HUES64 (cell line): ENCODE measurements at regions not wholly inside any gene's neighbourhood (a gene's known extent, or its start where the extent isn't known, plus 50 kb on each side); places are given as distances from the start of the nearest gene placed in this dataset.

Experiments used
- H3K27ac ChIP-seq: 2 replicates; pipeline ENCODE4 v1.7.0; 2013; ENCODE audit warnings: low read depth, low read length, inconsistent platforms
- H3K27me3 ChIP-seq: 2 replicates; pipeline ENCODE4 v1.6.1; 2013; ENCODE audit warnings: mild to moderate bottlenecking, low read length; ENCODE audit not compliant: insufficient read depth
- H3K36me3 ChIP-seq: 2 replicates; pipeline ENCODE4 v1.6.1; 2013; ENCODE audit warnings: mild to moderate bottlenecking, low read length; ENCODE audit not compliant: insufficient read depth
- H3K4me1 ChIP-seq: 2 replicates; pipeline ENCODE4 v1.6.1; 2013; ENCODE audit warnings: mild to moderate bottlenecking, low read length, moderate library complexity; ENCODE audit not compliant: insufficient read depth
- H3K4me3 ChIP-seq: 2 replicates; pipeline ENCODE4 v1.5.1; 2013; ENCODE audit warnings: mild to moderate bottlenecking, low read length, moderate library complexity
- H3K9ac ChIP-seq: 2 replicates; pipeline ENCODE4 v1.6.1; 2013; ENCODE audit warnings: mild to moderate bottlenecking, low read depth, low read length
- H3K9me3 ChIP-seq: 2 replicates; pipeline ENCODE4 v1.6.1; 2013; ENCODE audit warnings: low read depth, low read length; ENCODE audit not compliant: insufficient read depth
- WGBS: fragments of 150-250, 120-280 bp; methylation state at CpG from one replicate; pipeline ENCODE4 v1.1.7; 2013; ENCODE audit warnings: missing lambda C conversion rate; 5-methylcytosine and 5-hydroxymethylcytosine counted together

GRCh38 chr2:215767625-215768024, 245.7 kb downstream of the MREG start:
- Histone ChIP-seq H3K27ac (no peak overlapping the region), H3K36me3 (no peaks in the 10 kb centered on the region), H3K4me3 (no peak overlapping the region), H3K4me1 (peaks cover 19% of the 10 kb centered on the region), H3K9ac (no peak overlapping the region), H3K9me3 (no peaks in the 10 kb centered on the region), H3K27me3 (no peaks in the 10 kb centered on the region)
- WGBS: 85% methylated on average over 1 of the region's 1 CpG

DNA sequence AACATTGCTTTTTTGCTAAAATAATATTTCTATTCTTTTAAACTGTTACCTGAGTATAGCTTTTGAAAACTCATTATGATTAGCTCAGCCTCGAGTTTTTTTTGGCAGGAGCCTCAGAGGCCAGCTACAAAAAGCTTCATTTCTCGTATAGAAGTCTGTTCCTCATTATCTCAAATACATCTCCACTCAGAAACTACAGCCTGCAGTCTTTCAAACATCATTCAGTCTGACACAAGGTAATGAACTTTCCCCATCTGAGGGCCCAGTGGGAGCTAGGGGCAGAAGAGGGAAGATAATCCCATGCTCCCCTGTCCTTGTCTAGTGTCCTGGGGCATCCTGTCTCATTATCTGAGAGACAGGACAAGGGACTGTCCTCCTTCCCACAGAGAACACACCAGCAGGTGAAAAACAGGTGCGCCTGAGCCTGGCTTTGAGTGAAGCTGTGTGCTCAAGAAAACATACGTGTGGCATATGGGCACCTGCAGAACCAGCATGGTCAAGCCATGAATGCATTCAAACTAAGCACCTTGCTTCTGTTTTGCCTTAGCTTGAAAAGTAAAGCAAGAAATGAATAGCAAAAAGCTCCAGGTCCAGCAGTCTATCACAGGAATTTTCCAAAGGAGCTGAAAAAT, 247.5 kb downstream of the MREG start:
- Histone ChIP-seq H3K4me3 (no peak overlapping the region), H3K27me3 (no peaks in the 10 kb centered on the region), H3K9me3 (no peaks in the 10 kb centered on the region), H3K27ac (no peak overlapping the region), H3K4me1 (peaks cover 1% of the 10 kb centered on the region; the same call in 1 of the 2 replicates), H3K36me3 (no peaks in the 10 kb centered on the region), H3K9ac (no peak overlapping the region)
- 91% methylated on average over 4 of the region's 4 CpGs for WGBS

DNA sequence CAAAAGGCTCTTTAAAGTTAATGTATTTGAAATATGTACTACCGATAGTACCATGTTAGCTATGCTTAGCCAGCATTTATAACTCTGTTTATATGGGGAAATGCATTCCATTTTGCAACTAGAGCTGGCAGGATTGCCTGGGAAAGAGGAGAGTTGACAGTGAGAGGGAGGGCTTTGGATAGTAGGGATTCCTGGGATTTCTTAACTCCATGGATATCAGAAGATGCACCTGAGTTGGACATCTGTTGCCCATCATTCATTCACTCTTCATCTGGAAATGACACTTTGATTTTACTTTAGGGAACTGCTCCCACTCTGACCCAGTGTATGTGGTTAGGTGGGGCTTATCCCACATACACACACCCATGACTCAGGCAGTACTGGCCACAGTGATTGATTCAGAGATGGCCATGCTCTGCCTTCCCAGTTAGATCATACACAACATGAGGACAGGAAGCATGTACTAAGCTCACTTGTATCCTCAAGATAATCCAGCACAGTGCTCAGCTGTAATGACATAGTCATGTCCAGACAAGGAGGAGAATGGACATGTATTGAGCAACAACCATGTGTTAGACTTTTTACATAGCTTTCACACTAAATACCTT, 248.8 kb downstream of the MREG start:
- 100% methylated on average over 1 of the region's 1 CpG for WGBS
- H3K27me3 ChIP-seq: no peaks in the 10 kb centered on the region
- H3K27ac ChIP-seq: no peak overlapping the region
- no peak overlapping the region for H3K9ac ChIP-seq
- no peaks in the 10 kb centered on the region for H3K4me1 ChIP-seq
- no peaks in the 10 kb centered on the region for H3K36me3 ChIP-seq
- H3K4me3 ChIP-seq: no peak overlapping the region
- no peaks in the 10 kb centered on the region for H3K9me3 ChIP-seq

DNA sequence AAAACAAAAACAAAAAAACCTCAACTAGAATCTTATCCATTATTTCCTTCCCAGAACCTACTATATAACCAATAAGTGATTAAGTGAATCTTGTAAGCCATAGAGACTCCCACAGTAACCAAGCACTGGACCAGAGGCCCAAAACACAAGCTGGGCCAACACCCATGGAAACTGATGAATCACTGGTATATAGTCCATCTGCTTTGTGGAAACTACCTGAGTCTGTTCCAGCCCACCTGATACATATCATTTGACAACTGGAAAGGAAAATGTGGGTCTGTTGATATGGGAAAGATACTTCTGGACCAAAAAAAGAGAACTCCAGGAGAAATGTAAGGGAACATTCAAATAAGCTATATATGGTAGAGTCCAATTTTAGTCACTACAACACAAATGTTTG, 252.8 kb downstream of the MREG start:
- Histone ChIP-seq H3K9me3 (no peaks in the 10 kb centered on the region), H3K4me3 (no peak overlapping the region), H3K36me3 (no peaks in the 10 kb centered on the region), H3K27me3 (no peaks in the 10 kb centered on the region), H3K27ac (no peak overlapping the region), H3K9ac (no peak overlapping the region), H3K4me1 (no peaks in the 10 kb centered on the region)

DNA sequence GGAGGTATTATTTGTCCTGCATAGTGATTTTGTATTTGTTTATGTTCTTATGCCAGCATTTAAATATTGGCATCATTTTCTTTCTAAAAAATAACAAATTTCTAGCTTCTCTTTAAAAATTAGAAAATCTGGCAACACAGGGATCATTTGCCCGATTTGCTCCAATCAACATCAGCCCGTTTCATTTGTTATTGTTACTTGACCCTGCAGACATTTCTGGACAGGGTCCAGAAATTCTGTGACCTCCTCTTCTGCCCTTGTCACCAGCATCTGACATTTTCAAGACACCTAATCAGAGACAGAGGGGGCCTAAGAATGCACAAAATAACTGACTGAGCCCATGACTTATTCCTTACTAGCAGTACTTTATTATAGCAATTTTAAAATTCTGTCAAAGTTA, 253.3 kb downstream of the MREG start:
- Histone ChIP-seq H3K4me1 (no peaks in the 10 kb centered on the region), H3K36me3 (no peaks in the 10 kb centered on the region), H3K9me3 (no peaks in the 10 kb centered on the region), H3K4me3 (no peak overlapping the region), H3K27me3 (no peaks in the 10 kb centered on the region), H3K27ac (no peak overlapping the region), H3K9ac (no peak overlapping the region)
- 93% methylated on average over 2 of the region's 2 CpGs for WGBS

DNA sequence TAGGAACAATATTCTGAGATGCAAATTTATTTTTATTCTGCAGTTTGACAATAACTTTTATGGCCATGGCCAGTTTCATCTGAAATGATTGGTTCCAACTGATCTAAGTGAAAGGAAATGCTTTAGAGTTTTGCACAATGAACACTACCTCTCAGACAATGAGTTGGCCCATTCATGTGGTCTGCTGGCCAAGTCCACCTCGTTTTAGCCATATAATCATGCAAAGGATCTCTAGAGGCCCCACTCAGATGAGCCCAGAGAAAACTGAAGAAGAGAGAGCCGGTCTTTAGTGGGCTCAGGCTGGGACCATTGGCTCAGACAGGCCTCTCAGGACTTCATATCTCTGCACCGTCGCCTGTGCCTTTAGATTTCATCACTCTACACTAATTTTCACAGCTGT, 254.7 kb downstream of the MREG start:
- no peak overlapping the region for H3K9ac ChIP-seq
- no peaks in the 10 kb centered on the region for H3K27me3 ChIP-seq
- H3K9me3 ChIP-seq: no peaks in the 10 kb centered on the region
- no peaks in the 10 kb centered on the region for H3K4me1 ChIP-seq
- H3K27ac ChIP-seq: no peak overlapping the region
- no peak overlapping the region for H3K4me3 ChIP-seq
- 93% methylated on average over 4 of the region's 4 CpGs for WGBS
- no peaks in the 10 kb centered on the region for H3K36me3 ChIP-seq

GRCh38 chr2:215756346-215756730, 257.0 kb downstream of the MREG start:
- Histone ChIP-seq H3K9me3 (no peaks in the 10 kb centered on the region), H3K9ac (no peak overlapping the region), H3K36me3 (no peaks in the 10 kb centered on the region), H3K4me1 (no peaks in the 10 kb centered on the region), H3K27ac (no peak overlapping the region), H3K27me3 (no peaks in the 10 kb centered on the region), H3K4me3 (no peak overlapping the region)
- WGBS: 95% methylated on average over 2 of the region's 2 CpGs

DNA sequence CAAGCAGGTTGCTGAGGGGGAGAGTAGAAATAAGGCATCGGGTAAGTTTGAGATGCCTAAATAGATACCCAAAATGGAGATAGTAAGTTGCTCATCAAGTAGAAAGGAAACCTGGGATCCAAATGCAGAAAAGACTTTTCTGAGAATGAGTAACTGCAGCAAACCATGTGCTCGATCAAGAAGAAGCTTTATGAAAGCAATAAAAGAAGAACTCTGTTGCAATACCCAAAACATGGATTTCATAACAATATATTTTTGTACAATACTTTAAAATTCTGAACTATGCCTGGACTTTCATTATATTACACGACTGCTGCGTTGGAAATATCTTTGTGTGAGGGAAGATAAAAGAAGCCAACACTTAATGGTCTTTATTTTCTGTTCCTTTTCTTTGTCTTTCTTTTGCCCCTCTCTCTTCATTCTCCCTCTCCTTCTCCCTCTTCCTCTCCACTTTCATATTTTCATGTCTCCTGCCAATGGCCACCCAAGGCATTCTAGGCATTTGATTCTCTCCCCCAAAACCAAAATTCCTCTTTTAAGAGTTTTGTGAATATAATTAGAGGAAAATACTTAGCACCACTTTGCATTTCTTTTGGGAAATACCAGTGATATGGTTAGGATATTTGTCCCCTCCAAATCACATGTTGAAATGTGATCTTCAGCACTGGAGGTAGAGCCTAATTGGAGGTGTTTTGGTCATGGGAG, 257.6 kb downstream of the MREG start:
- Histone ChIP-seq H3K4me3 (no peak overlapping the region), H3K4me1 (no peaks in the 10 kb centered on the region), H3K36me3 (no peaks in the 10 kb centered on the region), H3K27ac (no peak overlapping the region), H3K27me3 (no peaks in the 10 kb centered on the region), H3K9me3 (no peaks in the 10 kb centered on the region), H3K9ac (no peak overlapping the region)
- whole genome bisulfite sequencing: 97% methylated on average over 2 of the region's 4 CpGs

GRCh38 chr2:215754546-215754945, 258.8 kb downstream of the MREG start:
- no peak overlapping the region for H3K9ac ChIP-seq
- no peak overlapping the region for H3K27ac ChIP-seq
- 88% methylated on average over 3 of the region's 3 CpGs for WGBS
- H3K4me1 ChIP-seq: no peaks in the 10 kb centered on the region
- no peaks in the 10 kb centered on the region for H3K36me3 ChIP-seq
- H3K4me3 ChIP-seq: no peak overlapping the region
- H3K27me3 ChIP-seq: no peaks in the 10 kb centered on the region
- no peaks in the 10 kb centered on the region for H3K9me3 ChIP-seq

- H3K4me3 ChIP-seq: no peak overlapping the region
- no peaks in the 10 kb centered on the region for H3K9me3 ChIP-seq
- H3K4me1 ChIP-seq: no peaks in the 10 kb centered on the region
- no peaks in the 10 kb centered on the region for H3K27me3 ChIP-seq
- no peaks in the 10 kb centered on the region for H3K36me3 ChIP-seq
- no peak overlapping the region for H3K9ac ChIP-seq
- 66% methylated on average over 5 of the region's 5 CpGs for WGBS
- no peak overlapping the region for H3K27ac ChIP-seq
These were observed 259.5 kb downstream of the MREG start for GRCh38 chr2:215753808-215754207.

- 96% methylated on average over 3 of the region's 3 CpGs for WGBS
- Histone ChIP-seq H3K27me3 (no peaks in the 10 kb centered on the region), H3K4me3 (no peak overlapping the region), H3K36me3 (no peaks in the 10 kb centered on the region), H3K9me3 (no peaks in the 10 kb centered on the region), H3K27ac (no peak overlapping the region), H3K9ac (no peak overlapping the region), H3K4me1 (no peaks in the 10 kb centered on the region)
These were observed 260.4 kb downstream of the MREG start for GRCh38 chr2:215752991-215753390.
